ENCODE measurements at regions not wholly inside any gene's neighbourhood (a gene's known extent, or its start where the extent isn't known, plus 50 kb on each side); places are given as distances from the start of the nearest gene placed in this dataset.
"Not testable (repeated sequence)": the region's sequence is repeated elsewhere in the genome, so short reads cannot be mapped to it uniquely, and the experiment has no call there.

GRCh38 chr21:28174701-28175100 is 818.0 kb downstream of the LTN1 start:
- no peak for DNase-seq (ENCODE audit: low read depth)

- no peak for DNase-seq (ENCODE audit: low read depth)
These were observed 818.7 kb downstream of the LTN1 start for GRCh38 chr21:28174006-28174405.

- no peak for DNase-seq (ENCODE audit: low read depth)
These were observed 820.3 kb downstream of the LTN1 start for GRCh38 chr21:28172376-28172775.

DNA sequence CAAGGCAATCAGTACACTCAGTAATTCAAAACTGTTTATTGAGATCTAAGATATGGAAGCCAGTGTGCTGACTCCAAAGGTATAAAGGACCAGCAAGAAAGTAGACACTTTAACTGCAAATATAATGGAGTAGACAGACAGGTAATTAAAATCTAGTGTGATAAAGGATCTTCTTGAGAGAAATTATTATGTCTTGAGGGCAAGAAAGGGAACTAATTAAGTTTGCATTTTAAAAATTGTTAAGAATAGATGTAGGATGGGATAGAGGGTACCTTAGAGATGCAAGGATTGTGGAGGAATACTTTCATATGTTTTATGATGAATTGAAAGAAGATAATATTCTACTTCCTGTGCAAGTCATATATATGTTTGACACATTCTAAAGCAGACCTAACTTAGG is 825.3 kb downstream of the LTN1 start:
- DNase-seq (ENCODE audit: low read depth) = no peak

DNA sequence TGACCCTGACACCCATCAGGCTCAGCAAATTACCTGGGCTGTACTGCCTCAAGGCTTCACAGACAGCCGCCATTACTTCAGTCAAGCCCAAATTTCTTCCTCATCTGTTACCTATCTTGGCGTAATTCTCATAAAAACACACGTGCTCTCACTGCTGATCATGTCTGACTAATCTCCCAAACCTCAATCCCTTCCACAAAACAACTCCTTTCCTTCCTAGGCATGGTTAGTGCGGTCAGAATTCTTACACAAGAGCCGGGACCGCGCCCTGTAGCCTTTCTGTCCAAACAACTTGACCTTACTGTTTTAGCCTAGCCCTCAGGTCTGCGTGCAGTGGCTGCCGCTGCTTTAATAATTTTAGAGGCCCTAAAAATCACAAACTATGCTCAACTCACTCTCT is 828.2 kb downstream of the LTN1 start:
- not testable (repeated sequence) for DNase-seq (ENCODE audit: low read depth)

GRCh38 chr21:28162052-28162451 is 830.6 kb downstream of the LTN1 start:
- not testable (repeated sequence) for DNase-seq (ENCODE audit: low read depth)

- DNase-seq (ENCODE audit: low read depth) = no peak
These were observed 832.3 kb downstream of the LTN1 start for GRCh38 chr21:28160378-28160777.

DNA sequence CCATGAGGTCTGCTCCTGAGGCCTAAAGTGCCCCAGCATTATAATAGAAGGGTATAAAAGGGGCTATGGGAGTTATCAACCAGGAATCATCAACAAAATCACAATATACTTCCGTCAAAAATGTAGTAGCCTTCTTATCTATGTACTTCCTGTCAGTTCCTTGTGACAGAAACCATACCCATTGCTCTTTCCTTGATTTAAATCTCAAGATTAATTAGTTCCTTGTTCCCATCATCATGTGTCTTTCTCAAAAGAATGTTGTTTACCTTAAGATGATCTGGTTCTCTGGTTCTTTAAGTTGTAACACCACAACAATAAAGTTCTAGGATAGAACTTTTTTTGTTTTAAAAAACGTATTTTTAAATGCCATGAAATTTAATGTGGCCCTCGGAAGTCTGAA is 833.3 kb downstream of the LTN1 start:
- no peak for DNase-seq (ENCODE audit: low read depth)

- DNase-seq (ENCODE audit: low read depth) = no peak
These were observed 836.1 kb downstream of the LTN1 start for GRCh38 chr21:28156590-28156989.

GRCh38 chr21:28154121-28154520 is 838.6 kb downstream of the LTN1 start:
- no peak for DNase-seq (ENCODE audit: low read depth)

DNA sequence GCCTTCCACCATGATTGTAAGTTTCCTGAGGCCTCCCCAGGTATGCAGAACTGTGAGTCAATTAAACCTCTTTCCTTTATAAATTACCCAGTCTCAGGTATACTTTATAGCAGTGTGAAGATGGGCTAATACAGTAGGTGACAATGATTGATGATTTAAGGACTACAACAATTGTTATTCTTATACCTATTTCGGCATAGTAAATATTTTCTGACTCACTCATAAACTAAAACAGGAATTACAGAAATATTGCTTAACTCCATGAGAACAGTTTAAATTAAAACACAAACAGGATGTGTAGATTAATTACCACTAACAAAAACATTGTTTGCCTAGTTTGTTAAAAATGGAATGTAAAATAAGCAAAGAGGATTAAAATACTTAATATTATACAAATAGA is 839.9 kb downstream of the LTN1 start:
- DNase-seq (ENCODE audit: low read depth) = peak; percentile 1

DNA sequence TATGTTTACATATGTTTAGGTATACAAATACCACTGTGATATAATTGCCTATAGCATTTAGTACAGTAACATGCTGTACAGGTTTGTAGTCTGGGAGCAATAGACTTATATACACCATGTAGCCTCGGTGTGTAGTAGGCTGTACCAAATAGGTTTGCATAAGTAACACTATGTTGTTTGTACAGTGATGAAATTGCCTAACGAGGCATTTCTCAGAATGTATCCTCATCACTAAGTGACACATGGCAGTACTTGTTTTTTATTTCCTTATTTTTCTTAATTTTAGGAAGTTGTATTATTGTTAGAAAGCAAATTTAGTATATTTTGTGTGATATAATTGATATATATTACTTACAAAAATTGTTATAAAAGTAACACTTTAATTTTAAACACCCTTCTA is 840.9 kb downstream of the LTN1 start:
- DNase-seq (ENCODE audit: low read depth) = no peak

- peak; percentile 30 for DNase-seq (ENCODE audit: low read depth)
These were observed 841.9 kb downstream of the LTN1 start for GRCh38 chr21:28150778-28151177.

- no peak for DNase-seq (ENCODE audit: low read depth)
These were observed 844.1 kb downstream of the LTN1 start for GRCh38 chr21:28148400-28149064.

DNA sequence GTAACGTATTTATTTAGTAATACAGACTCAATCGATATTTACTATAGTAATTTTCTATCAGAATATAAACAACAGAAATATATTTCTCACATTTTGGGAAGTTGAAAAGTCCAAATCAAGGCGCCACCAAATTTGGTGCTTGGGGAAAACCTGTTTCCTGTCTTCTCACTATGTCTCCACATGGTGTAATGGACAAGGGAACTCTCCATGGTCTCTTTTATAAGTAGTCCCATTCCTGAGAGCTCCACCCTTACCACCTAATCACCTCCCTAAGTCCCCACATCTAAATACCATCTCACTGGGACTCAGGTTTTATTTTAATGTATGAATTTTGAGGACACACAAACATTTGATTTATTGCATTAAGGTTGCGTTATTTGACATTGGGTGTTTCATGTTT is 848.0 kb downstream of the LTN1 start:
- DNase-seq (ENCODE audit: low read depth) = no peak

- no peak for DNase-seq (ENCODE audit: low read depth)
These were observed 848.6 kb downstream of the LTN1 start for GRCh38 chr21:28144089-28144488.

GRCh38 chr21:28142697-28143096 is 850.0 kb downstream of the LTN1 start:
- peak; percentile 87 for DNase-seq (ENCODE audit: low read depth)

DNA sequence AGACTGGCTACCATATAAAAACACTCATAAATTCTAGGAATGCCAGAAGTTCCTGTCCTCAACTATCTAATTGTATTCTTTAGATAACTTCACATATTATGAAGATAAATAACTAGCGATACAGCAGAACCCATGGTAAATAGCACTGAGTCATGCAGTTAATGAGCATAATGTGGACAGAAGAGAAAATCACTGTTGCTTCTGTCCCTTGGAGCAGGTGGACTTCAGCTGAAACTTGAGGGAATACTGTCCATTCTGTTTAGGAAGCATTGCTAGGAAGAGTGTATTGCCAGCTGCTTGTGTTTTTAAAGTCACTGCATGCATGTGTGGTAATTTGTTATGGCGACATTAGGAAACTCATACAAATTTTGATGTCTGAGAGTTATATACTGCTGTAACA is 854.4 kb downstream of the LTN1 start:
- no peak for DNase-seq (ENCODE audit: low read depth)

DNA sequence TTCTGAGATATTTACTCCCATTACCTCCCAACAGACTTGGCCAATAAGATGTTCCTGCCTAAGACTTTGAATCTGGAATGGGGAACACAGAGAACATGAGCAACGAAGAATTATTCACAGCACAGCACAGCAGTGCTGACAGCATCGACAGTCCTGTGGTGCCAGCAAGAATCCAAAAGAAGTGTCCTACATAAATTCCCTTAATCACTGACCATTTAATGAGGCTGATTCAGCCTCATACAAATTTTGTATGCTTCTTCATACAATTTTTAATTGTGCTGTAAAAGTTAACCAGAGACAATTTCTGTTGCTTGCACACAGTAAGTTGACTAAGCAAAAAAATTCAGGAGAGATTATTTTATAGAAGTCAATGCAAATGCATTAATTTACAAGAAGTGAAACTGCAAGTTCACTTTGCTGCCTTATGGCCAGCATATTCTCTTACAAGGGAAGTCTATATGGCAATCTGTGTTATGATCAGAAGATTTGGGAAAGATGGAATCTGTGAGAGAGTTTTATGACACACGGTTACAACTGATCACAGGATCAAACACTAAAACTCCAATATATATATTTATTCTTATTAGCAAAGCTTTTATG is 855.9 kb downstream of the LTN1 start:
- no peak for DNase-seq (ENCODE audit: low read depth)

DNA sequence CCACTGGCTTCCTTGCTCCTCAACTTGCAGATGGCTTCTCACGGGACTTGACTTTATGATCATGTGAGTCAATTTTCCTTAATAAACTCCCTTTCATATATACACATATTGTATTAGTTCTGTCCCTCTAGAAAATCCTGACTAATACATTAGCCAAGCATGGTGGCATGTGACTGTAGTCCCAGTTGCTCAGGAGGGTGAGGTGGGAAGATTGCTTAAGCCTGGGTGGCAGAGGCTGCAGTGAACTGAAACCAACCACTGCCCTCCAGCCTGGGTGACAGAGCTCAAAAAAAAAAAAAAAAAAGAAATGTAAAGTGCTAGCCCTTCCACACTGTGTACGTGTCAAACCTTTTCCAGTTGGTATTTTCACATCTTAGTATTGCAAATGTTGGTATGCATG is 857.0 kb downstream of the LTN1 start:
- peak; percentile 1 for DNase-seq (ENCODE audit: low read depth)

DNA sequence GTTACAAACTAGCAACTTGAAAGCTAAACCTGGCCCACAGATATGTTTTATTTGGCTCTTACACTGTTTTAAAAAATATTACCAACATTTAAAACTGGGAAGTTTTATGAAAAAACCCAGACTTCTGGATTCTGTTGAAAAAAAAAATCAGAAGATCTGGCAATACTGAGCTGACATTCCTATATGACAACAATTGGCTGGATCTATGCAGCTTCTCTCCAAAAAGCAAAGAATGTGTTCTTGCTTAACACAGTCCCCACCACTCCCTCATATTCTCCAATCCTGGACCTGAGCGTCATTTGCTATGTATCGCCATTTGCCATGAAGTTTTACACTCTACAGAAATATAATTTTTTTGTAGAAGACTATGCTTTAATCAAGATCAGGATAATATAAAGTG is 859.6 kb downstream of the LTN1 start:
- no peak for DNase-seq (ENCODE audit: low read depth)

DNA sequence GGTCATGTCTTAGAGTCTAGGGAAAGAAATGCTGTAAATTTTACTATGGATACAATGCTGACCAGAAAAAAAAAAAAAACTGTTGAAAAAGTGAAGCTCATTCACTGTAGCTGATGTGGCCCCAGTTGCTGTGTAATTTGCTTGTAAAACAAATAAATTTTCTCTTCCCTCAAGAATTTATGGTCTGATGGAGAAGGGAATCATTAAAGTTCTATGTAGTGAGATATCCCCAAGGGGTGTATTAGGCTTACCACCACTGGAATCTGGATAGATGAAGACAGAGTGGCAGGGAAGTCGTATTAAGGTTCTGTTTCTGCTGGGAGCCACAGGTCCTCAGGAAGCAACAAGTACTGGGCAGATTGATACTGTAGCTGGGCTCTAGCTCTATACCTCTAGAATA is 860.0 kb downstream of the LTN1 start:
- DNase-seq (ENCODE audit: low read depth) = no peak

DNA sequence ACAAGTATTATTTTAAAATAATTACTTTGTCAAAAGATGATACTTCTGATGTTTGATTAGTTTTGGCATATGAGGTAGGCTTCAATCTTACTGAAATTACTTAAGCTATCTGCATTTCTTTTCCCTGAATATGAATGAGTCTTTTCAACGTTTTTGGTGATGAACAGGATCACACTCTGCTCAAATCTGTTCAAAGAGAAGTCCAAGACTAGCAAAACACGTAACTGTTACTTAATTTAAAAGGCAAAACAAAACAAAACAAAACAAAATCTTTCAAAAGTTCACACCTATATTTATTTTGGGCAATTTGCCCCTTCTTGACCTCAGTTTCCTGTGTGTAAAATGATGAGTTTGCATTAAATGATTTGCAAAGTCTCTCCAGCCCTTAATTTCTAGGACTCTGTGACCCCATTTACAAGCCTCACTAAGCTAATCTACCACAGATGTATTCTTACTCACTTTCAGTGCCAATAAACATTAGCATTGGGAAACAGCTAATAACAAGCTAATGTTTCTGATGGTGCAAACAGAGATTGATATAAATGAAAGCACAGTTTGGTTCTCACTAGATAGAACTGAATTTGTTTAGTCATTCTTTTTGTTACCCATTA is 865.4 kb downstream of the LTN1 start:
- DNase-seq (ENCODE audit: low read depth) = no peak
